Liver (tissue), 8 donors: ENCODE measurements at regions not wholly inside any gene's neighbourhood (a gene's known extent, or its start where the extent isn't known, plus 50 kb on each side); places are given as distances from the start of the nearest gene placed in this dataset.
A peak's percentile ranks its signal among the peaks of the same experiment; 100 is the strongest.
"Not testable (repeated sequence)": the region's sequence is repeated elsewhere in the genome, so short reads cannot be mapped to it uniquely, and the experiment has no call there.

Experiments used
- DNase-seq: peaks from one replicate; pipeline ENCODE4 v3.0.0-alpha.2; 2017; ENCODE audit warnings: low spot score
- H3K27ac ChIP-seq, 2 donors: one replicate each; pipeline ENCODE4 v1.7.0; 2013; ENCODE audit warnings: inconsistent platforms in 2 of 2, low read length in 2 of 2, control low read depth in 1 of 2, low read depth in 1 of 2, mild to moderate bottlenecking in 1 of 2
- H3K27me3 ChIP-seq, 4 donors: one replicate each; pipeline versions ENCODE4 v1.6.1 to v1.7.0; 2013; ENCODE audit warnings: low read length in 3 of 4, inconsistent platforms in 1 of 4, mild to moderate bottlenecking in 1 of 4, moderate library complexity in 1 of 4; ENCODE audit not compliant: control insufficient read depth in 4 of 4, insufficient read depth in 4 of 4
- H3K36me3 ChIP-seq, 4 donors: one replicate each; pipeline versions ENCODE4 v1.6.1 to v1.7.0; 2013; ENCODE audit warnings: low read length in 3 of 4, mild to moderate bottlenecking in 3 of 4, low read depth in 1 of 4, moderate library complexity in 1 of 4; ENCODE audit not compliant: control insufficient read depth in 4 of 4, insufficient read depth in 3 of 4
- H3K4me1 ChIP-seq, 4 donors: one replicate each; pipeline versions ENCODE4 v1.6.1 to v1.7.0; 2013; ENCODE audit warnings: low read length in 3 of 4, mild to moderate bottlenecking in 3 of 4, moderate library complexity in 1 of 4; ENCODE audit not compliant: control insufficient read depth in 4 of 4, insufficient read depth in 4 of 4
- H3K4me3 ChIP-seq, 3 donors: one replicate each; pipeline versions ENCODE4 v1.6.1 to v1.7.0; 2013; ENCODE audit warnings: low read length in 3 of 3, control low read depth in 1 of 3, low read depth in 1 of 3, mild to moderate bottlenecking in 1 of 3
- H3K9ac ChIP-seq, 2 donors: one replicate each; pipeline ENCODE4 v1.7.0; 2013; ENCODE audit warnings: low read length in 2 of 2, mild to moderate bottlenecking in 2 of 2, moderate library complexity in 2 of 2, control low read depth in 1 of 2, low read depth in 1 of 2
- H3K9me3 ChIP-seq, 4 donors: one replicate each; pipeline versions ENCODE4 v1.6.1 to v1.7.0; 2013; ENCODE audit warnings: low read length in 3 of 4; ENCODE audit not compliant: control insufficient read depth in 4 of 4
- ATF3 ChIP-seq: IDR thresholded peaks from 2 replicates; pipeline ENCODE4 v1.6.1; 2016; ENCODE audit warnings: antibody characterized with exemption
- CTCF ChIP-seq: fragments of 150-350 bp; IDR thresholded peaks from 2 replicates; pipeline ENCODE4 v1.5.1; 2017; ENCODE audit warnings: improper control_type of control experiment, low read depth, low read length; ENCODE audit not compliant: missing input control
- EGR1 ChIP-seq, 2 donors: IDR thresholded peaks; 2 replicates each; pipeline ENCODE4 v1.6.1; 2016 to 2018; ENCODE audit warnings: antibody characterized with exemption in 2 of 2, low read depth in 2 of 2
- FOXA1 ChIP-seq: IDR thresholded peaks from 2 replicates; pipeline ENCODE4 v1.6.1; 2016; ENCODE audit warnings: antibody characterized with exemption
- FOXA2 ChIP-seq: IDR thresholded peaks from 2 replicates; pipeline ENCODE4 v1.6.1; 2016; ENCODE audit warnings: antibody characterized with exemption
- GABPA ChIP-seq, 2 donors: IDR thresholded peaks in 1 of 2; conservative IDR thresholded peaks in 1 of 2; 2 replicates each; pipeline ENCODE4 v1.6.1; 2016; ENCODE audit warnings: antibody characterized with exemption in 2 of 2, mild to moderate bottlenecking in 1 of 2, moderate library complexity in 1 of 2
- HNF4G ChIP-seq: IDR thresholded peaks from 2 replicates; pipeline ENCODE4 v1.6.1; 2016; ENCODE audit warnings: antibody characterized with exemption
- JUND ChIP-seq, 2 donors: IDR thresholded peaks; 2 replicates each; pipeline ENCODE4 v1.6.1; 2016; ENCODE audit warnings: antibody characterized with exemption in 2 of 2
- MAX ChIP-seq: IDR thresholded peaks from 2 replicates; pipeline ENCODE4 v1.6.1; 2016; ENCODE audit warnings: antibody characterized with exemption
- NR2F2 ChIP-seq: IDR thresholded peaks from 2 replicates; pipeline ENCODE4 v1.6.1; 2016; ENCODE audit warnings: antibody characterized with exemption
- RAD21 ChIP-seq, 2 donors: IDR thresholded peaks; 2 replicates each; pipeline ENCODE4 v1.6.1; 2016; ENCODE audit warnings: antibody characterized with exemption in 2 of 2, mild to moderate bottlenecking in 2 of 2
- RXRA ChIP-seq, 2 donors: IDR thresholded peaks; 2 replicates each; pipeline ENCODE4 v1.6.1; 2017 to 2018; ENCODE audit warnings: antibody characterized with exemption in 2 of 2, mild to moderate bottlenecking in 1 of 2
- SP1 ChIP-seq: IDR thresholded peaks from 2 replicates; pipeline ENCODE4 v1.6.1; 2018; ENCODE audit warnings: antibody characterized with exemption, mild to moderate bottlenecking
- TAF1 ChIP-seq: conservative IDR thresholded peaks from 2 replicates; pipeline ENCODE4 v1.6.1; 2016; ENCODE audit warnings: antibody characterized with exemption, mild to moderate bottlenecking
- YY1 ChIP-seq: IDR thresholded peaks from 2 replicates; pipeline ENCODE4 v1.6.1; 2016; ENCODE audit warnings: antibody characterized with exemption, mild to moderate bottlenecking
- ZBTB33 ChIP-seq: IDR thresholded peaks from 2 replicates; pipeline ENCODE4 v1.6.1; 2016; ENCODE audit warnings: antibody characterized with exemption
- WGBS: extraction: QIAGEN DNeasy Blood & Tissue Kit; methylation state at CpG from one replicate; pipeline ENCODE4 v1.1.7; 2013; 5-methylcytosine and 5-hydroxymethylcytosine counted together
- donor health status: healthy.
- donor health status: healthy.
- donor health status: healthy.
- donor health status: healthy.
- donor health status: healthy.

- TF ChIP-seq GABPA (IDR thresholded peaks at IDR 0.05 in 1 of 2, conservative IDR thresholded peaks at IDR 0.05 in 1 of 2): no peak
- no peak for TF ChIP-seq ATF3
- TF ChIP-seq ZBTB33: no peak
Observed at GRCh38 chr6:66499851-66500250, 792.8 kb upstream of the EYS start (continued).

GRCh38 chr6:66496659-66497058, 789.6 kb upstream of the EYS start:
- no peak for DNase-seq
- WGBS: 15% methylated on average over 2 of the region's 2 CpGs
- H3K27me3 ChIP-seq: no peaks in the 10 kb centered on the region
- no peak overlapping the region for H3K4me3 ChIP-seq
- no peak overlapping the region for H3K9ac ChIP-seq
- TF ChIP-seq ATF3 (no peak), RAD21 (IDR thresholded peaks at IDR 0.05) (peak in 1 of 2 donors; percentile 17)
- no peaks in the 10 kb centered on the region for H3K4me1 ChIP-seq
- H3K27ac ChIP-seq: no peak overlapping the region
- no peaks in the 10 kb centered on the region for H3K36me3 ChIP-seq
- no peaks in the 10 kb centered on the region for H3K9me3 ChIP-seq

GRCh38 chr6:66494643-66495042, 787.6 kb upstream of the EYS start:
- not testable (repeated sequence) for DNase-seq, H3K27ac ChIP-seq, H3K9ac ChIP-seq, H3K4me1 ChIP-seq, H3K36me3 ChIP-seq, H3K27me3 ChIP-seq, H3K9me3 ChIP-seq, H3K4me3 ChIP-seq
- WGBS: 94% methylated on average over 2 of the region's 2 CpGs

GRCh38 chr6:66489269-66489987, 782.4 kb upstream of the EYS start:
- Histone ChIP-seq H3K4me3 (no peak overlapping the region), H3K9me3 (peaks cover 0 to 4% (median 0%) of the 10 kb centered on the region in 4 donors), H3K27ac (no peak overlapping the region), H3K4me1 (no peaks in the 10 kb centered on the region), H3K27me3 (peaks cover 0 to 2% (median 0%) of the 10 kb centered on the region in 4 donors), H3K36me3 (no peaks in the 10 kb centered on the region), H3K9ac (no peak overlapping the region)
- no peak for DNase-seq
- WGBS: 55% methylated on average over 9 of the region's 9 CpGs
- TF ChIP-seq MAX: no peak
- no peak for TF ChIP-seq NR2F2
- no peak for TF ChIP-seq TAF1
- TF ChIP-seq EGR1 (IDR thresholded peaks at IDR 0.05; ENCODE audit: low read depth in 2 of 2): no peak
- no peak for TF ChIP-seq ATF3
- no peak for TF ChIP-seq CTCF
- TF ChIP-seq YY1: no peak
- no peak for TF ChIP-seq HNF4G
- no peak for TF ChIP-seq FOXA1
- TF ChIP-seq SP1: no peak
- TF ChIP-seq JUND (IDR thresholded peaks at IDR 0.05): no peak
- no peak for TF ChIP-seq GABPA (IDR thresholded peaks at IDR 0.05 in 1 of 2, conservative IDR thresholded peaks at IDR 0.05 in 1 of 2)
- TF ChIP-seq RXRA (IDR thresholded peaks at IDR 0.05): no peak
- TF ChIP-seq RAD21 (IDR thresholded peaks at IDR 0.05): no peak
- no peak for TF ChIP-seq ZBTB33
- TF ChIP-seq FOXA2: no peak
